Cerebellar cortex (tissue), 1 donor: ENCODE measurements at regions not wholly inside any gene's neighbourhood (a gene's known extent, or its start where the extent isn't known, plus 50 kb on each side); places are given as distances from the start of the nearest gene placed in this dataset.
A peak's percentile ranks its signal among the peaks of the same experiment; 100 is the strongest.

ENCODE experiments used
- DNase-seq: peaks from one replicate; pipeline ENCODE4 v3.0.0-alpha.2; 2015; ENCODE audit warnings: low spot score

DNA sequence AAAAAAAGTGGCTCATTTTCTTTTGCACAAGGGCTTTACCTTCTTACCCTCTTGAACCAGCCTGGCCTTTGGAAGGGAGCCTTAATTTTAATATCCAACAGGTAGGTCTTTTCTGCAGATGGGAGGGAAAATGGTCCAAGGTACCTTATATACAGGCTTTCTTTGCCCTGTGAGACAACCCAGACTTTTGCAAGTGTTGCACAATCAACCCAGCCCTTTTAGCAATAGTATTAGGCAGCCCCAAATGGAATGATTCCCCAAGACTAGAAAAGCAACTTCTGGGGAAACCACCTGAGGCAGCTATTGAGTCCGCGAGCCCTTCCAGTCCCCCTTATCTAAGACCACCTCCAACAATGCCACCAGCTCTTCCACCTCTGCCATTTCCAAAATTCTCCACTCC, 1138.3 kb downstream of the XPNPEP1 start:
- DNase-seq = no peak

DNA sequence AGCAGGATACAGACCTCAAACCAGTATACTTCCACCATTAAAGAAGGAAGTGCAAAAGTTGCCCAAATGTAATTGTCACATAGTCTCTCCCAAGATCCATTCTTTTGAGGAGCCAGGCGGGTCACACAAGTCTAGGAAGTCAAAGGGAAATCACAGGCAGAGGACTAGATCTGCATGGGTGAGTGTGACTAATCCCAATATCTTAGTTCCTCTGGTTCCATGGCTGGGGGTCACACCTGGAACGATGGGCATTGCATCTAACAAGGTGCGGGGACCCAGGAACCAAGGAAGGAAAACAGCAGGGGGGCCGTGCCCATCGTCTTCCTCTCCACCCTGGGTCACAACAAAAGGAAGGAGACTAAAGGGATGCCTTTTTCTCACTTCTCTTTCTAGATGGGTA, 1138.8 kb downstream of the XPNPEP1 start:
- no peak for DNase-seq

DNA sequence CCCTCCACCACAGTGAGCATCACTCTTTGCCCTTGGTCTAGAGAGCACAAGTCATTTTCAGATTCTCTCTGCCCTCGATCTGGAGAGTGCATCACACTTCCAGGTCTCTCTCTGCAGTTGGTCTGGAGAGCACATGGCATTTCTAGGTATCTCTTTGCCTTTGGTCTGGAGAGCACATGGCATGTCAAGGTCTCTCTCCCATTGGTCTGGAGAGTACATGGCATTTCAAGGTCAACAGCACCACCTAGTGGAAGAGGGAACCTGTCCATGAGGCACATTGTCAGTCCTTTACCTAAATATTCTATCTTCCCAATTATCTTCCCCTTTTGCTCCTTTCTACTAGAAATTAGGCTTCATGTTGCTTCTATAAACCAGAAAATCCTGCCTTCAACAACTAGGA, 1139.4 kb downstream of the XPNPEP1 start:
- peak; percentile 47 for DNase-seq

DNA sequence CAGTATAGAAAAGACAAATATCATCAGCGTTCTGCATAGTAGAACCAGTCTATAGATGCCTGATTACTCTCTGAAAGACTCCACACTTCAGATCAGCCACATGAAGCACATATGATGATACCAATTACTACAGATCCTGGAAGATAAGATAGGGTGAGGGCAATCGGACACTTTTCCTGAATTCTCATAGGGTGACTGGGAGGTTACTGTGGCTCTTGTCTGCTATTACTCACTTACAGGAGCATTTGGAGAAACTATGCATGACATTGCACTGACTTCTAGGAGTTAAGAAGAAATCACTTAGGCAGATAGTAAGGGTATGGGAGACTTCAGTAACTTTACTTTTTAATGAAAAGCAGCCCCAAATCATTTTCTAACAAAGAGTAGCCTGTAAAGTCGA, 1140.9 kb downstream of the XPNPEP1 start:
- no peak for DNase-seq

DNA sequence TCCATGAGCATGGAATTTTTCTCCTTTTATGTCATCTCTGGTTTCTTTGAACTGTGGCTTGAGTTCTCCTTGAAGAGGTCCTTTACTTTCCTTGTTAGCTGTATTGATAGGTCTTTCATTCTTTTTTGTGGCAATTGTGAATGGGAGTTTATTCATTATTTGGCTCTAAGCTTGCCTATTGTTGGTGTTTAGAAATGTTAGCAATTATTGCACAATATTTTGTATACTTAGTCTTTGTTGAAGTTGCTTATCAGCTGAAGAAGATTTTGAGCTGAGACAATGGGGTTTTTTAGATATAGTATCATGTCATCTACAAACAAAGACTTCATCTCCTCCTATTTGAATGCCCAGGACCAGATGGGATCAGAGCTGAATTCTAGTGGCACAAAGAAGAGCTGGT, 1143.8 kb downstream of the XPNPEP1 start:
- no peak for DNase-seq

DNA sequence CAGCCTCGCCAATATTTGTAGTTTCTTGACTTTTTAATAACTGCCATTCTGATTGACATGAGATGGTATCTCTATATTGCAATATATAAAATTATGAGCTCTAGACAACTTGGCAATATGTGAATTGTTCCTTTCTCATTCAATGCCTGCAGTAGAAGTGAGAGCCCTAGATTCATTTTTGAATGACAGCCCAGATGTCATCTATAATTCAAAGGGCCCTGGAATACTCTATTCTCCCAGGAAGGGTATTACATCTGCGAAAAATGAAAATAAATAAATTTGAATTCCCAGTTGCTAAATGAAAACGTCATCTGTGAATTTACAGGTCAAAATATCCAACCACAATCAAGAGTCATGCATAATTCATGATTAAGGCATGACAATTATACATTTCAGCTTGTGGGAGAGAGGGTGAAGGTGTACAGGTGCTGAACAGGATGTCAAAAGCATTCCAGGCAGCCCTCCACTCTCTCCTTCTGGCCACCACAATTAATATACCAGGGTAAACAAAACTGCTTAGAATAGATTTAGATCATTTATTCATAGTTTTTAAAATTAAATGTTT, 1147.3 kb downstream of the XPNPEP1 start:
- no peak for DNase-seq

DNA sequence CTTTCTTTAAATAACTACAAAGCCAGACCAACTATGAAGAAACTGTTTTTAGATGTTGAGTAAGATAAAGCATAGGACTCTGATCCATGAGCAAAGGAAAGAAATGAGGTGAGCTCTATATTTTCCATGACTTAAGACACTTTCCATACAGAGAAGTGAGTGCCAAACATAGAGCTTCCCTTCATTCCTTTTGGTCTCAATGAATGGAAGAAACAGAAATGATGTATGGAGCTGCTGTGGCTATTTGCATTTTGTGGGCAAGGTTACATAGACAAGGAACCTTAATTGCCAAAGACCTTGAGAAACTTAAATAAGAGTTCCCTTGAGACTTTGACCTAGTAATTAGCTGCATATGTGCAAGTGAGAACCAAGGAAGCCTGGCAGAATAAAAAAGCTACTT, 1152.2 kb downstream of the XPNPEP1 start:
- DNase-seq = no peak

DNA sequence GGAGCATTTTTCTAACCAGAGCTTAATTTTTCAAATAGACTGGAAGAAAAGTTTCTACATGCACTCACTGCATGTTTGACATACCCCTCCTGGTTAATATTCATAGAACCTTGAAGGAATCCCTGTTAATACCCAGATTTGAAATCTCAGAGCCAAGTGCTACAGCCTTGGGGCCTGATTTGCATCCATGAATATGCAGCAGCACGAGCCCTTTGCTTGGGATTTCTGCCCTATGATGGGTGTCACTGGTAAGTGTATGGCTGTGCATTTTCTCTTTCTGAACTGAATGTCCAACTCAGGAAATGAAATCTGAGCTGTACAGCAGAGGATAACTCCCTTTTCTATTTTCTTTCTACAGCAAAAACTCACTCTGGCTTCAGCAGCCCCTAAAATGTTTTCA, 1157.5 kb downstream of the XPNPEP1 start:
- DNase-seq = no peak

DNA sequence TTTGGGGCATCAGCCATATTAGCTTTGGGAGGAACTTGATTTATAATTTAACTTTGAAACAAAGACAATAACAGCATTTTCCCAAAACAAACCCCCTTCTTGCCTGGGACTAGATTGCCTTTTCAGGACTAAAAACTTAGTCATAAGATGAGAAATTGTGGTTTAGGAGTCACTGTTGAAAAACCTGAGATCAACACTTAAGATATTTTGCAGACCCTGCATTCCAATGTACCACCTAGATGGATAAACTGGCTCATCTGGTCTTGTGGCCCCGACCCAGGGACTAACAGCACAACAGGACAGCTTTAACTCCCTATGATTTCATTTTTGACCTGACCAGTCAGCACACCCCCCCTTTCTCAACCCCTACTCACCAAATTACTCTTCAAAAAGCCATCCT, 1165.4 kb downstream of the XPNPEP1 start:
- DNase-seq = no peak

DNA sequence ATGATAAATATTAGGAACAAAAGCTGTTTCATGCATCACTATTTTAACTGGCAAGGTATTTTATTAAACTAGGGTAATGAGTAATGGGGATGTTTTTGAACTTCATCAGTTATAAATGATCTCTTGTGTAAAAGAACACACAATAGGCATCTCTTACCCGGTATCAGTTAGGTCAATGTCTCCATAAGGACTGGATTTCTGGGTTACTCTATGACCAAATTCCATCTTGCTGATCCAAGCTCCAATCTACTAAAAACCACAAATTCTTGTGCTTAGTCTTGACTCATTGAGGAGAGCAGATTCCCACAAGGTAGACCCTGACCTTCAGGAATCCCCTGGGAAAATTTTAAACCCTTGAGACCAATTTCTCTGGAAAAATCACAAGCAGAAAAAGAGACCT, 1167.7 kb downstream of the XPNPEP1 start:
- DNase-seq = no peak

DNA sequence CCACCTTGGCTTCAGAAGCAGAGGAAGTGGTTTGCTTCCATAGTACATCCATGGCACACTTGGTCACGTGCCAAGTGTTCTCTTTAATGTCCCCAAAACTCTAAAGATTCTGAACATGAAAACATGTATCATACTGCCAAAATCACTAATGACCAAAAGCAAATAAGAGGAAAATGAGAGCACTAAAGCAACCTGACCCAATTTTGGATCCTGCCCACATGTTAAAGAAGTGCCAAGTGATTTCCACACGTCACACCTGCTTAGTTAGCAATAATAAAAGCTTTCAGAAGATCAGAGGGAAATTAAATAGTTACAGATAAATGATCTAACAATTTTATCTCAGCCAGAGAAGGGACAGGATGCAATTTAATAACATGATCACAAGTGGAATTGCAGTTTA, 1170.0 kb downstream of the XPNPEP1 start:
- no peak for DNase-seq

DNA sequence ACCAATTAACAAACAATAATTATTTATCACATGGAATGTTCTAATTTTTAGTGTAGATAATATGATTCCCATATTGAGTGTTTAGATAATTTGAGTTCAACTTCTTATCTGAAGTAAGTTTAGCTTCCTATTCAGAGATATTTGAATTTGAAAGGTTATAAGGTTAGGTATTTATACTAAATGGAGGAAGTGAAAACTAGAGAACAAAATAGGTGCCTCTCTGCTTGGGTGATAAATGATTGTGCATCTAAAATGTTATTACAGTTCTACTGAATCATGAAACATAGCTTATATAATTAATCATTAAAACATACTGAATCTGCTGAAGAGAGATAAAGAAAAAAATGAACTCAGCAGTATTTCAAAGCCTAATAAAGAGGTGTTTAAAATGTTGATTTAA, 1174.3 kb downstream of the XPNPEP1 start:
- no peak for DNase-seq

DNA sequence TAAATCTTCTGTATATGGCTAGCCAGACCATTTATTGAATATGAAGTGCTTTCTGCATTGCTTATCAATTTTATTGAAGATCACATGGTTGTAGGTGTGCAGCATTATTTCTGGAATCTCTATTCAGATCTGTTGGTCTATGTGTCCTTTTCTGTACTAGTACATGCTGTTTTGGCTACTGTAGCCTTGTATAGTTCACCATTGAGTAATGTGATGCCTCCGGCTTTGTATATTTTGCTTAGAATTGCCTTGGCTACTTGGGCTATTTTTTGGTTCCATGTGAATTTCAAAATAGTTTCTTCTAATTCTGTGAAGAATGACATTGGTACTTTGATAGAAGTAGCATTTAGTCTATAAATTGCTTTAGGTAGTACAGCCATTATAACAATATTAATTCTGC, 1187.2 kb downstream of the XPNPEP1 start:
- DNase-seq = no peak

DNA sequence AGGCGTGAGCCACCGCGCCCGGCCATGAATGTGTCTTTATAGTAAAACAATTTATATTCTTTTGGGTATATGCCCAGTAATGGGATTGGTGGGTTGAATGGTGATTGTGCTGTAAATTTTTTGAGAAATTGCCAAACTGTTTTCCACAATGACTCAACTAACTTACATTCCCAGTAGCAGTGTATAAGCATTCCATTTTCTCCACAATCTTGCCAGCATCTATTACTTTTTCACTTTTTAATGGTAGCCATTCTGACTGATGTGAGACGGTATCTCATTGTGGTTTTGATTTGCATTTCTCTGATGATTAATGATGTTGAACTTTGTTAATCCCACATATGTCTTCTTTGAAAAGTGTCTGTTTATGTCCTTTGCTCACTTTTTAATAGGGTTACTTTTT, 1187.9 kb downstream of the XPNPEP1 start:
- no peak for DNase-seq

DNA sequence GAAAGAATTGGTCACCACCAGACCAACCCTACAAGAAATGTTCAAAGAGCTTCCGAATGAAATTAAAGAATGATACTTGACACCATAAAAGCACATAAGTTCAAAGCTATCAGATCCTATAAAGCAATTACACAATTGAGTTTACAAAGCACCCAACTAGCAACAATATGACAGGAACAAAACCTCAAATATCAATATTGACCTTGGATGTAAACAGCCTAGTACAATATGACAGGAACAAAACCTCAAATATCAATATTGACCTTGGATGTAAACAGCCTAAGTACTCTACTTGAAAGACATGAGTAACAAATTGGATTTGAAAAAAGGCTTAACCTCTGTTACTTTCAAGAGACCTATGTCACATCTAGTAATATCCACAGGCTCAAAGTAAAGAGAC, 1201.4 kb downstream of the XPNPEP1 start:
- DNase-seq = no peak

DNA sequence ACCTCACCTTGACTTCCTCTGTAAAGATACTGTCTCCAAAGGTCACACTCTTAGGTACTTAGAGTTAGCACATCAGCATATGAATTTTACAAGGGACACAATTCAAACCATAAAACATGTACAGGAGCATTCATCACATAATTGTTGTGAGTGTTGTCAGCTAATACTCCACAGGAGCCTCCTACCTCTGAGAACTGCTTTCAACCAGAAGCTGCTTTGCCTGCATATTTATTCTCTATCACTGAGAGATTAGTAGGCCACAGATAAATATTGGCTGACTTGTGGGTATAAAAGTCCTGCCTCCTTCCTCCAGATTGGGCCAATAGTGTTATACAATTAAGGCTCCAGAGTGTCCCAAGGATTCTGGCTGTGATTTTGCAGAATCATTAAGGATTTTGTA, 1207.0 kb downstream of the XPNPEP1 start:
- DNase-seq = no peak

DNA sequence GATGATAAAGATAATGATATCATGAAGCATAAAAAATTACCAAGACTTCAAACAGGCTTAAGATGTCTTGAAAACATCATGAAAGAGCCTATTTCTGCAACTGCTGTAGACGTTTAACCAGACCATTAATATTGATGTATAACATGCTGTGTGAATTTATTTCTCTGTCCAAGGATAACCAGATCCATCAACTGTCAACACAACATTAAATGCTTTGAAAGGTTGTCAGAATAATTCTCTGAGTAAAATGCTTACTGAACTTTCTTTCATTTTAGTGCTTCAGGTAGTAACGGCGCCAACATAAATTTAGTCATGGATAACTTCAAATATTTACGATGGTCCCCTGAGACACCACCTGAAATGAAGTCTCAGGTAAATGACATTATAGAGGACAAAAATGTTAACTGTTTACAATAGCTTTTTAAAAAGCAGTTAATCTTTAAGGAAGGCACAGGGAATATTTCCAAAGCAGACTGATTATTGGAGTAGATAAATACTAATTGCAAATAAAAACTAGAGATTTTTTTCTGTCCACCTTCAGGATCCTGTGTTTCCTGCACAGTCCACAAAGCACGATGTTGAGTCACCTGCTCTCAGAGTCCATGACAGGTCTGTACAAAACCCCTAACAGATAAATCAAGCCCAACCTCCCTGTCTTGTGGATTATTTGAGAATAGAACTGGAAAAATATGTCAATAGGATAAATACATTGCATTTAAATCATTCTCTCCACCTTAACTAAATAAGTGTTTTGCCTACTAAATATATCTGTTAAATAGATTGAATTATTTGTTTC, 1213.2 kb downstream of the XPNPEP1 start:
- DNase-seq = no peak

DNA sequence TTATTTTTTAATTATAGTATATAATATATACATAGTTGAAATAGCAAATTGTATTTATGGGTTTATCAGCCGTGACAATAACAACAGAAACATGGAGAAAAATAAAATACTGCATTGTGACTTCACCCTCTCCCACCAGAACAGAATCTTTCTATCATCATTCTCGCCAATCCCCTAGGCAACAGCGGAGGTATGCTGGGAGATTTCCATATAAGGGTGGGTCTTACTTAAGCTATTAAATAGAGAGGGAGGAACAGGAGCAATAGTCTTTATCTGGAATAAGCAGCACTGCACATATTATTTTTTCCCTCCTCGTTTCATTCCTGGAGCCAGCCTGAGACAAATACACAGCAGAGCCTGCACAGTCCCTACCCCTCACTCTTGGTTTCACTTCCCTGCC, 1214.9 kb downstream of the XPNPEP1 start:
- DNase-seq = no peak

DNA sequence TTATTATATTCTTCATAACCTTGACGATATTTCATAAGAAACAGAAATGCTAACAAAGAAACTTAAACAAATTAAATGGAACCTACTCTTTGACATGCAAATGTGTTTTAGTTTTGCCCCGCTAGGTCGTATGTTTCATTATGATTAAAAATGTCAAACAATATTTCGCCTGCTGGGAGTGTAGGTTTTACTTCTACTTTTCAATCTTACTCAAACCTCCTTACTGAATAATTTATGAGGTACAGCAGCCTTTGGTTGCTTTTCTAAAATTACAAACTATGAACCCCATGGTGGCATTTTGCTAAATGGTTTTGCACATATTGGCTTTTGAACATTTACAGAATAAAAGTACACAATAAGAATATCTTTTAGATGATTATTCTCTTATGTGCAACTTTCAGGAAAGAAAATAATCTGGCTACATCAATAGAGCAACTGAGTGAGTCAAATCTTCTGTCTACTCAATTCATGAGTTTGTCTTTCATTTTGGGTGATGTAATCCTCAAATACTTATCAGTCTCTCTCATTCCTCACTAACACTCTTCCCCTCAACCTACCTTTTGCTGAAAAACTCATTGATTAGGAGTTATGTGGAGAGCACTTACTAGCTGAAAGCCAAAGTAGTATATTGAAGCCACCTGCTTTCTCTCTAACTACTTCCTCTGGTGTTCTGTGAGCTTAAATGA, 1226.4 kb downstream of the XPNPEP1 start:
- no peak for DNase-seq

DNA sequence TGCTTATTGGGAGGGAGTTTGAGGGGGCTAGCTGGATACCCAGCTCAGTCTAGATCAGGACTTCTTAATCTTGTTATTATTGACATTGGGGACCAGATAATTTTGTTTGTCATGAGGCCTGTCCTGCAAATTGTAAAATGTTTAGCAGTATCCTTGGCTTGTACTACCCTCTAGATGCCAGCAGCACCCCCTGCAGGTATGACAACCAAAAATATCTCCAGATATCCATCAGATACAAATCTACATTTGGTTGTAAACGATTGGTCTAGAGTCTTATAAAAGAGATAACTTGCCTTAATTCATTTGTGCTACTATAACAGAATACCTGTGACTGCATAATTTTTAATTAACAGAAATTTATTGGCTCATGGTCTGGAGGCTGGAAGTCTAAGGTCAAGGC, 1232.2 kb downstream of the XPNPEP1 start:
- no peak for DNase-seq

DNA sequence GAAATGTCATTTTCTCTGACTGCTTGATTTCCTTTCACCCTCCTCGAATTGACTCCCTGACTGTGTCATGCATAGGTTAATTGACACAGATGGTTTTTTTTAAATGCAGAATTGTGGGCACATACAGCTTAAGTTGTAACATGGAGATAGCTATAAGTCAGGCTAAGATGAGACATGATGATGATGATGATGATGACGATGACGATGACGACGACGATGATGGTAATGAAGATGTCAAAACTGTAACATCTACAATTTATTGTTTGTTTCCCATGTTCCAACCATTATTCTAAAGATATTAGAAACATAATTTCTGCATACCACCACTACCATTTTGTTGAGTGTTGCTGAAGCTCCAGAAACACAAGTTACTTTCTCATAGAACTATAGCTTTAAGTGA, 1232.8 kb downstream of the XPNPEP1 start:
- no peak for DNase-seq

DNA sequence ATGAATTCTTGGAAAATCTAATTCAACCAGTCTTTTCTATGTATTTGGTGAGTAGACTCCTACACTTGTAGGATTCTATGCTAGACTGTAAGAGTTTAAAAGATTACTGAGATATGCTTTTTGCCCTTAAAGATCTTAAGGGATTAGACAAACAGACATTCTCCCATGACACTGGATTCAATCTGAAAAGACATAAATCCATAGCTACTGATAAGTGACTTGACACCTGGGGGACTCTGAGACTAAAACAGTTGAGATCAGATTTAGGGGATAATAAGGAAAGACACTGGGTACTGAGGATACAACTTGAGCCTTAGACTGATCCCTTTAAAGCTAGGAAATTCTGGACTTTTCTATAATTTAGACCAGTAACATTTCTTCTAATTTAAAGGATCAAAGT, 1233.4 kb downstream of the XPNPEP1 start:
- DNase-seq = no peak

DNA sequence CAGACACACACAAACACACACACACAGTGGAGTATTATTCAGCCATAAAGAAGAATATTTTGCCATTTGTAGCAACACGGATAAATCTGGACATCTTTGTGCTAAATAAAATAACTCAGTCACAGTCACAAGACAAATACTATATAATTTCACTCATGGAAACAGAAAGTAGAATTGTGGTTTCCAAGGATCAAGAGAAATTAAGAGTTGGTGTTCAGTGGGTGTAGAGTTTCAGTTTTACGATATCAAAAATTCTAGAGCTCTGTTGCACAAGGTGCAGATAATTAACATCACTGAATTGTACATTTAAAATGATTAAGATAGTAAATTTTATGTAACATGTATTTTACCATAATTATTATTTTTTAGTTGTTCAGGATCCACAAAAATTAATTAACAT, 1235.0 kb downstream of the XPNPEP1 start:
- DNase-seq = no peak
